Stimulated activated naive CD8-positive, alpha-beta T cell treated with anti-CD3 and anti-CD28 coated beads, Interleukin-15, amount 100 ng/mL, for 72 hours (primary cell): ENCODE measurements at regions not wholly inside any gene's neighbourhood (a gene's known extent, or its start where the extent isn't known, plus 50 kb on each side); places are given as distances from the start of the nearest gene placed in this dataset.

Experiments used
- ATAC-seq: fragments of 150-1000 bp; cut with Tn5 transposase; 2 replicates; pipeline ENCODE4 v1.10.0; 2021; ENCODE audit warnings: mild to moderate bottlenecking, moderate library complexity
- DNase-seq, 2 donors: peaks; one replicate each; pipeline ENCODE4 v3.0.0; 2021 to 2022
- H3K27ac Mint-ChIP-seq, 2 donors: one replicate each; pipeline ENCODE4 v1.8.0; 2022; ENCODE audit warnings: mild to moderate bottlenecking in 2 of 2, mixed read lengths in 2 of 2, moderate library complexity in 2 of 2
- H3K27me3 Mint-ChIP-seq: one replicate; pipeline ENCODE4 v1.8.0; 2022; ENCODE audit warnings: mixed read lengths
- H3K4me1 Mint-ChIP-seq: one replicate; pipeline ENCODE4 v1.8.0; 2022; ENCODE audit warnings: mild to moderate bottlenecking, mixed read lengths
- H3K4me3 Mint-ChIP-seq, 2 donors: one replicate each; pipeline ENCODE4 v1.8.0; 2022; ENCODE audit warnings: mild to moderate bottlenecking in 2 of 2, mixed read lengths in 2 of 2, moderate library complexity in 1 of 2
- H3K9me3 Mint-ChIP-seq, 2 donors: one replicate each; pipeline ENCODE4 v1.8.0; 2022; ENCODE audit warnings: mixed read lengths in 2 of 2

DNA sequence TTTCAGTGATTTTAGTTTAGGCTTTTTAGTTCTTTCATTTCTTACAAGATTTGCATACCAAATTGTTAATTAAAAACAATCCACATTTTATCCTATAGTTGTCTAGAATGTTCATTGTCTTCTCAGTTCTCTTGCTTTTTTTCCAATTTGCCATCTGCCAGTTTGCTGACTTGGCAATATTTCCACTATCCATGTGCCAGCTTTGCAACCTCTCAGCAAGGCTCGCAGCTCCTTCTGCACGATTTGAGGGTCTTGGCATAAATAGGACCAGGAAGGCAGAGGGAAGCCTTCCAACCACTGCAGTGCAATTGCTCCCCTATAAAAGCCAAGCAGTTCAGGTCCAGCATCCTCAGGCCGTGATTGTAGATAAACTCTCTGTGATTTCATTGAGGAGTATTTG lies 306.8 kb upstream of the FMN2 start:
- H3K9me3 Mint-ChIP-seq = peaks cover 7 to 9% of the 10 kb centered on the region in 2 donors
- no peak for DNase-seq

GRCh38 chr1:239785576-239785975 lies 306.1 kb upstream of the FMN2 start:
- no peak for ATAC-seq
- no peaks in the 10 kb centered on the region for H3K4me1 Mint-ChIP-seq
- DNase-seq = no peak
- H3K27me3 Mint-ChIP-seq = no peaks in the 10 kb centered on the region
- H3K27ac Mint-ChIP-seq = no peak overlapping the region
- H3K9me3 Mint-ChIP-seq = peaks cover 7 to 16% of the 10 kb centered on the region in 2 donors
- no peak overlapping the region for H3K4me3 Mint-ChIP-seq

More for the DNA sequence above, 306.8 kb upstream of the FMN2 start:
- ATAC-seq = no peak
- Mint-ChIP-seq H3K4me3 (no peak overlapping the region), H3K27me3 (no peaks in the 10 kb centered on the region), H3K4me1 (no peaks in the 10 kb centered on the region), H3K27ac (no peak overlapping the region)

DNA sequence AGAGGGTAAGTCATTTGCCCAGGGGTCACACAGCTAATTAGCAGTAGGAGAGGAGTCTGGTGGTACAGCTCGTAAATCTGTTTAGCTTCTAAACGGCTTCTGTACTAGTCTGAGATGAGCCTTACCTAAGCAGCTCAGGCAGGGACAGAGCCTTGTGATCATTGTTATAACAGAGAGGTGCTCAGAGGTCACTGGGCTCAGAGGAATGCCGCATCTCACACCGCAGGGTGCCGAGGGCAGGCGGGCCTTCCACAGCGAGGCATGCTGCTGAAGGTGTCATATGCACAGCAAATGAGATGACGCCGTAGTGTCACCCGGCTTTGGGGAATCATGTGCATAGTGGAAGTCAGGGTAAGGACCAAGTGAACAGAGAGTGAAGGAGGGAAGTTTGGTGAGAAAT lies 305.2 kb upstream of the FMN2 start:
- H3K27me3 Mint-ChIP-seq = no peaks in the 10 kb centered on the region
- no peaks in the 10 kb centered on the region for H3K4me1 Mint-ChIP-seq
- no peak overlapping the region for H3K27ac Mint-ChIP-seq
- H3K9me3 Mint-ChIP-seq = peaks cover 7 to 17% of the 10 kb centered on the region in 2 donors
- DNase-seq = no peak
- H3K4me3 Mint-ChIP-seq = no peak overlapping the region
- no peak for ATAC-seq

DNA sequence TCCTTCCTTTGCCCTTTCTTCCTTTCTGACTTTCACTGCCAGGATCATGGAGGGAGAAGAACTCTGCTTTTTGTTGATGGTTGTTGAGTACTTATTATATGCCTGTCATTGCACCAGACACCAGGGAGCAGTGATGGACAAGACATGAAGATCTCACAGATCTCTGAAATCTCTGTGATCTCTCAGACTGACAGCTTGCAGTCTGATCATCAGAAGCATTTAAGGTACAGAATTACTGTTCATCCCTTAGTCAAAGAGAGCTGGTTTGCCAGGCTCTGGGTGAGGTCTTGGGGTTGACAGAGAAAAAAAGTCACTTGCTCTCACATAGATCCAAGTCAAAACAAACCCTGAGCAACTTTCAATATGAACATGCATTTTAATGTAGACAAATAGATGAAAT lies 299.5 kb upstream of the FMN2 start:
- H3K9me3 Mint-ChIP-seq = peaks cover 7 to 17% of the 10 kb centered on the region in 2 donors
- no peak for DNase-seq
- ATAC-seq = peak; percentile 88
- no peak overlapping the region for H3K4me3 Mint-ChIP-seq
- no peaks in the 10 kb centered on the region for H3K27me3 Mint-ChIP-seq
- no peaks in the 10 kb centered on the region for H3K4me1 Mint-ChIP-seq
- no peak overlapping the region for H3K27ac Mint-ChIP-seq

- Mint-ChIP-seq H3K27me3 (no peaks in the 10 kb centered on the region), H3K27ac (no peak overlapping the region), H3K4me1 (no peaks in the 10 kb centered on the region), H3K9me3 (peaks cover 0 to 4% of the 10 kb centered on the region in 2 donors), H3K4me3 (no peak overlapping the region)
- no peak for ATAC-seq
- no peak for DNase-seq
Measured at GRCh38 chr1:239795304-239795703, 296.4 kb upstream of the FMN2 start.

DNA sequence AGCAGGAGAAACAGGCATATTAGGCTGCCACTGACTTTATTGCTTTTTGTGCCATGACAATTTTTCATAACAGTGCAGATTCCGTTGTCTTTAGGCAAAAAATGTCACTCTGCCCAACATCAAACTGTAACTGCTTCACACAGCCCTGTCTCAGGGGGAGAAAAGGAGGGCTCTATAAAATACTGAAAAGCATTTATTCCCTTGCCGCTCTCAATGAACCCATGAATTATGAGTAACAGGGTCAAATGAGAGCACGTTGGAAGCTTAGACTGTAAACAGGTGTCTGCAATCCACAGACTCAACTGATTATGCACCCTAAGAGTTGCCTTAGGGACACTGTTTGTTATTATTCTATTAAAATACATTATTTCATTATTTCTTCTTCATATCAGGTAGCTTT lies 292.1 kb upstream of the FMN2 start:
- no peaks in the 10 kb centered on the region for H3K9me3 Mint-ChIP-seq
- ATAC-seq (no peak), DNase-seq (no peak)
- H3K4me3 Mint-ChIP-seq = no peak overlapping the region
- H3K27me3 Mint-ChIP-seq = no peaks in the 10 kb centered on the region
- peaks cover 5% of the 10 kb centered on the region for H3K4me1 Mint-ChIP-seq
- H3K27ac Mint-ChIP-seq = no peak overlapping the region

GRCh38 chr1:239800861-239801260 lies 290.8 kb upstream of the FMN2 start:
- no peak overlapping the region for H3K4me3 Mint-ChIP-seq
- no peaks in the 10 kb centered on the region for H3K9me3 Mint-ChIP-seq
- H3K27ac Mint-ChIP-seq = no peak overlapping the region
- DNase-seq (no peak), ATAC-seq (no peak)
- H3K27me3 Mint-ChIP-seq = no peaks in the 10 kb centered on the region
- H3K4me1 Mint-ChIP-seq = peaks cover 5% of the 10 kb centered on the region

DNA sequence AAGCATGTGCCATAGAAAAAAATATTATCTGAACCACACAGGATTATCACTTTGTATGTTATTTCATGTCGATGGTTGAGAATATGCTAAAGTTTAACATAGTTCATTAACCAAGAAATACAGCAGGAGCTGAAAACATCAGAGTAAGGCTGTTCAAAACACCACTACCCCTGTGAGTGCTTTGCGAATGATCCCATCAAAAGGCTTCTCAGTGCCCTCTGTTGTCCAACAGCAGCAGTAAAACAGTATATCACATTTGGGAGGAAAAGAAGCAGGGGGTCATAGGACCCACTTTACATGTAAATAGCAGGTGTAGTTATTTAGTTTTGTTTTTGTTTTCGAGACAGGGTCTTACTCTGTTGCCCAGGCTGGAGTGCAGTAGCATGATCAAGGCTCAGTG lies 289.4 kb upstream of the FMN2 start:
- Mint-ChIP-seq H3K4me1 (peaks cover 5% of the 10 kb centered on the region), H3K27me3 (no peaks in the 10 kb centered on the region), H3K27ac (no peak overlapping the region), H3K4me3 (no peak overlapping the region), H3K9me3 (no peaks in the 10 kb centered on the region)
- no peak for ATAC-seq
- DNase-seq = no peak

DNA sequence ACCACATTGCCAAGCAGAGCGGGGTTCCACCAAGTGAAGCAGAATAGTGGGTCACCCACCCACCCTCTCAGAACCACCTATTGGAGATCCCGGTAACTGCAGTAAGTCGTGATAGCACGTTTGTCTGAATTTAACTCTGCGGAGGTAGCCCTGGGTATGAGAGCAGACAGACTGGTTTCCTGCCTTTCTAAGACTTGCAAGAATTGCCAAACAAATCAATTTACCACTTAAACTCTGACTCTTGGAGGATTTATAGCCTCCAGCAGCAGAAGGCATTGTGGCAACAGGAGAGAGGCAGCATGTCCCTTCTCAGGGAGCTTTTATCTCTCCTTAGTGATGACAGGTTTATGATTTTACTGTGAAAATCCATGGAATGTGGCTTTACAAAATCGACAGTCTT lies 287.9 kb upstream of the FMN2 start:
- Mint-ChIP-seq H3K27ac (no peak overlapping the region), H3K9me3 (no peaks in the 10 kb centered on the region), H3K4me1 (peaks cover 5% of the 10 kb centered on the region), H3K4me3 (no peak overlapping the region), H3K27me3 (no peaks in the 10 kb centered on the region)
- DNase-seq (no peak), ATAC-seq (no peak)

DNA sequence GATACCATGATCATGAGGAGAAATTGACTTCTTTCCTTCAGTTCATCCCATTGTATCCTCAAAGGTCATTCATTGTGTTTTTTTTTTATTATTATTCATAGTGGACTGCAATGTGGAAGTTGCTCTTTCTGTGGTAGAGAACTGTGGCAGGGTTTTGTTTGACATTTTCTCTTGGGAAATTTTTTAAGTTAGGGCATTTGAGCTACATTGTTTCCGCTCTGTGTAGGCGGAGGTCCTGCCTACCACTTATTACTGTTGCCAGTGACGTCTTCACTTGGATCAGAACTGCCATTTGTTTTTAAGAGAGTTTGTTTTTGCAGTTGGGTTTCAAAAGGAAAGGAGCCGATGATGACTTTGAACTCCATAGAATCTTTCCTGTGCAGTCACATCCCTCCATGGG lies 287.4 kb upstream of the FMN2 start:
- H3K27me3 Mint-ChIP-seq = no peaks in the 10 kb centered on the region
- DNase-seq (no peak), ATAC-seq (no peak)
- no peak overlapping the region for H3K4me3 Mint-ChIP-seq
- peaks cover 5% of the 10 kb centered on the region for H3K4me1 Mint-ChIP-seq
- no peak overlapping the region for H3K27ac Mint-ChIP-seq
- H3K9me3 Mint-ChIP-seq = peaks cover 0 to 2% of the 10 kb centered on the region in 2 donors

GRCh38 chr1:239805042-239805441 lies 286.6 kb upstream of the FMN2 start:
- Mint-ChIP-seq H3K4me1 (peaks cover 7% of the 10 kb centered on the region), H3K9me3 (peaks cover 0 to 6% of the 10 kb centered on the region in 2 donors), H3K27me3 (no peaks in the 10 kb centered on the region), H3K4me3 (no peak overlapping the region), H3K27ac (no peak overlapping the region)
- DNase-seq (no peak), ATAC-seq (no peak)

- peaks cover 12% of the 10 kb centered on the region for H3K4me1 Mint-ChIP-seq
- DNase-seq (no peak), ATAC-seq (no peak)
- H3K9me3 Mint-ChIP-seq = peaks cover 0 to 6% of the 10 kb centered on the region in 2 donors
- H3K27ac Mint-ChIP-seq = peak overlapping the region; percentile 87
- H3K27me3 Mint-ChIP-seq = no peaks in the 10 kb centered on the region
- no peak overlapping the region for H3K4me3 Mint-ChIP-seq
Measured at GRCh38 chr1:239805851-239806772, 285.6 kb upstream of the FMN2 start.

GRCh38 chr1:239806897-239807296 lies 284.8 kb upstream of the FMN2 start:
- no peak for ATAC-seq
- peaks cover 19% of the 10 kb centered on the region for H3K4me1 Mint-ChIP-seq
- DNase-seq = no peak
- no peak overlapping the region for H3K27ac Mint-ChIP-seq
- H3K4me3 Mint-ChIP-seq = no peak overlapping the region
- no peaks in the 10 kb centered on the region for H3K27me3 Mint-ChIP-seq
- peaks cover 0 to 6% of the 10 kb centered on the region in 2 donors for H3K9me3 Mint-ChIP-seq

- Mint-ChIP-seq H3K4me1 (peaks cover 19% of the 10 kb centered on the region), H3K9me3 (peaks cover 0 to 6% of the 10 kb centered on the region in 2 donors), H3K4me3 (no peak overlapping the region), H3K27ac (no peak overlapping the region), H3K27me3 (no peaks in the 10 kb centered on the region)
- ATAC-seq (no peak), DNase-seq (no peak)
Measured at GRCh38 chr1:239807361-239807760, 284.3 kb upstream of the FMN2 start.

DNA sequence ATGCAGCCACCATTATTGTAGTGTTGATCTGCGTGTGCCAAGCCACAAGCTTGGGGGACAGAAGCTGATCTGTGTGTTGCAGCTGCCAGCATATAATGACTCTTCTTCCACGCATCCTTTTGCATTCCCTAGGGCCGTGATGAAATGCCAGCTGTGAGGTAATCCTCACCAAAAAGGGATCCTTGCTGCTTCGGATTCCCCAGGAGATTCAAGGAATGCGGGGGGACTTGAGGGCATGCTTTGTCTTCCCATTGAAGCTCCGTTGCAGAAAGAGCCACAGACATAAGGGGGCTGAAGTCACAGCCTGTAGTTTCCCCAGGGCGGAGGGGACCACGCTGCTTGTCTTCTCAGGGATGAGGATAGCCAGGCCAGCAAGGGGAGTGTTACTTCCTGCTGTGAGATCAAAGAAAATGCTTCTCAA lies 281.6 kb upstream of the FMN2 start:
- ATAC-seq (no peak), DNase-seq (no peak)
- peak overlapping the region in 1 of 2 donors; percentile 54 for H3K27ac Mint-ChIP-seq
- H3K27me3 Mint-ChIP-seq = no peaks in the 10 kb centered on the region
- H3K4me1 Mint-ChIP-seq = peaks cover 20% of the 10 kb centered on the region
- H3K9me3 Mint-ChIP-seq = peaks cover 0 to 6% of the 10 kb centered on the region in 2 donors
- H3K4me3 Mint-ChIP-seq = no peak overlapping the region

GRCh38 chr1:239811211-239811885 lies 280.3 kb upstream of the FMN2 start:
- peak overlapping the region in 1 of 2 donors; percentile 31 for H3K4me3 Mint-ChIP-seq
- DNase-seq (no peak), ATAC-seq (peak; percentile 68)
- peaks cover 0 to 6% of the 10 kb centered on the region in 2 donors for H3K9me3 Mint-ChIP-seq
- H3K4me1 Mint-ChIP-seq = peaks cover 20% of the 10 kb centered on the region
- no peaks in the 10 kb centered on the region for H3K27me3 Mint-ChIP-seq
- peak overlapping the region; percentile 5 to 37 for H3K27ac Mint-ChIP-seq
